ENCODE measurements at regions not wholly inside any gene's neighbourhood (a gene's known extent, or its start where the extent isn't known, plus 50 kb on each side); places are given as distances from the start of the nearest gene placed in this dataset.

DNA sequence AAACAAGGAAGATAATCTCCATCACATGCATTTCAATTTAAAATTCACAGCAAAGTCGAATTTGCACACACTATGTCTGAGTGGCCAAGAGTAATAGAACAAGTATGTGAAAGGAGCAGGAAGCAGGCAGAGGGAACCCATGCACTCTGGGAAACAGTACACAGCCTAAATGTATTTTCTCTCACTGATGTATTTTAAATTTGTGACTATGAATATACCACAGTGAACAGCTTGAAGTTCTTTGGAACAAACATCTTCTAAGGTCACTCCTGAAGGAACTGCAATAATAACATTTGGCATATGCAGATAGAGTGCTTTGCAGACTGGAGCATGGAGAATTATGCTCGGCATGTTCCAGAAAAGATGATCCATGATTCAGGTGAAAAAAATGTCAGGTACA lies 223.1 kb upstream of the PKN2 start:
- TF ChIP-seq, protein P1, sequence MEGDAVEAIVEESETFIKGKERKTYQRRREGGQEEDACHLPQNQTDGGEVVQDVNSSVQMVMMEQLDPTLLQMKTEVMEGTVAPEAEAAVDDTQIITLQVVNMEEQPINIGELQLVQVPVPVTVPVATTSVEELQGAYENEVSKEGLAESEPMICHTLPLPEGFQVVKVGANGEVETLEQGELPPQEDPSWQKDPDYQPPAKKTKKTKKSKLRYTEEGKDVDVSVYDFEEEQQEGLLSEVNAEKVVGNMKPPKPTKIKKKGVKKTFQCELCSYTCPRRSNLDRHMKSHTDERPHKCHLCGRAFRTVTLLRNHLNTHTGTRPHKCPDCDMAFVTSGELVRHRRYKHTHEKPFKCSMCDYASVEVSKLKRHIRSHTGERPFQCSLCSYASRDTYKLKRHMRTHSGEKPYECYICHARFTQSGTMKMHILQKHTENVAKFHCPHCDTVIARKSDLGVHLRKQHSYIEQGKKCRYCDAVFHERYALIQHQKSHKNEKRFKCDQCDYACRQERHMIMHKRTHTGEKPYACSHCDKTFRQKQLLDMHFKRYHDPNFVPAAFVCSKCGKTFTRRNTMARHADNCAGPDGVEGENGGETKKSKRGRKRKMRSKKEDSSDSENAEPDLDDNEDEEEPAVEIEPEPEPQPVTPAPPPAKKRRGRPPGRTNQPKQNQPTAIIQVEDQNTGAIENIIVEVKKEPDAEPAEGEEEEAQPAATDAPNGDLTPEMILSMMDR (IDR thresholded peaks at IDR 0.05), result no peak
- TF ChIP-seq POLR2A (IDR thresholded peaks at IDR 0.05), result no peak
